Epithelial cell of esophagus (primary cell): ENCODE measurements at regions not wholly inside any gene's neighbourhood (a gene's known extent, or its start where the extent isn't known, plus 50 kb on each side); places are given as distances from the start of the nearest gene placed in this dataset.

Source experiments
- DNase-seq: peaks from one replicate; pipeline ENCODE4 v3.0.0; 2010; ENCODE audit warnings: low read depth
- H3K4me3 ChIP-seq: 2 replicates; pipeline ENCODE4 v1.5.1; 2011; ENCODE audit warnings: mild to moderate bottlenecking, low read length, control low read depth
- CTCF ChIP-seq: IDR thresholded peaks from 2 replicates; pipeline ENCODE4 v1.5.1; 2011; ENCODE audit warnings: low read depth, mild to moderate bottlenecking, low read length, control low read depth, inconsistent platforms; ENCODE audit not compliant: insufficient read depth; ENCODE audit errors: missing control alignments

GRCh38 chr7:106723398-106723797, 62.4 kb upstream of the CCDC71L start:
- no peak for DNase-seq
- H3K4me3 ChIP-seq: no peak overlapping the region
- TF ChIP-seq CTCF: no peak

- no peak overlapping the region for H3K4me3 ChIP-seq
- TF ChIP-seq CTCF: no peak
- peak; percentile 97 for DNase-seq
Observed at GRCh38 chr7:106729720-106730385, 68.9 kb upstream of the CCDC71L start.

DNA sequence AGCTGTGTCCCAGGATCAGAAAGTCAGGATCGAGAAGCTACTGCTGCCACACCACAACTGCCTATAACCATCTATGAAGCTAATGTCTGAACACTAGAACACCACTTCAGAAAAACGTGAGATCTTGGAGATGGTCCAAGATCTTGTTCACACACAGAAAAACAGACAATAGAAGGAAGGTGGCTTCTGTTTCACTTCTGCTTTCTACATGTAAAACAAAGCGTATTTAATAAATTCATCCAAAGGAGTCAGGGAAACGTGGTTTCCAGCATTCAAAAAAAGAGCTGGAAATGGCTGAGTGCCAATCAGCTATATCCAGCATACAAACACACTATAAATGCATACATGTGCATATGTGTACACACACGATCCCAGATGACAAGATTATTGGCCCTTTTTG, 70.2 kb upstream of the CCDC71L start:
- H3K4me3 ChIP-seq: no peak overlapping the region
- DNase-seq: no peak
- no peak for TF ChIP-seq CTCF

- H3K4me3 ChIP-seq: no peak overlapping the region
- no peak for TF ChIP-seq CTCF
- DNase-seq: no peak
Observed at GRCh38 chr7:106731646-106732444, 70.9 kb upstream of the CCDC71L start.

DNA sequence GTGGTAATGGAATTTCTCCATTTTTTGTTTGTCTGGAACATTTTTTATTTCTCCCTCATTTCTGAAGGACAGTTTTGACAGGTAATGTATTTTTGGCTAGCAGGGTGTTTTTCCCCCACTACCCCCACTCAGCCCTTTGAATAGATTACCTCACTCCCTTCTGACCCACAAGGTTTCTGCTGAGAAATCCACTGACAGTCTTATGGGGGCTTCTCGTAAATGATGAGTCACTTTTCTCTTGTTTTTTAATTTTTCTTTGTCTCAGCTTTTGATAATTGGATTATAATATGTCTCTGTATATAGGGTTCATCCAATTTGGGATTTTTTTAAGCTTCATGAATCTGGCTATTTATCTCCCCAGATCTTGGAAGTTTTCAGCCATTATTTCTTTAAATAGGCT, 74.7 kb upstream of the CCDC71L start:
- H3K4me3 ChIP-seq: no peak overlapping the region
- DNase-seq: no peak
- TF ChIP-seq CTCF: no peak

GRCh38 chr7:106736123-106736507, 75.2 kb upstream of the CCDC71L start:
- no peak for TF ChIP-seq CTCF
- no peak overlapping the region for H3K4me3 ChIP-seq
- DNase-seq: no peak

DNA sequence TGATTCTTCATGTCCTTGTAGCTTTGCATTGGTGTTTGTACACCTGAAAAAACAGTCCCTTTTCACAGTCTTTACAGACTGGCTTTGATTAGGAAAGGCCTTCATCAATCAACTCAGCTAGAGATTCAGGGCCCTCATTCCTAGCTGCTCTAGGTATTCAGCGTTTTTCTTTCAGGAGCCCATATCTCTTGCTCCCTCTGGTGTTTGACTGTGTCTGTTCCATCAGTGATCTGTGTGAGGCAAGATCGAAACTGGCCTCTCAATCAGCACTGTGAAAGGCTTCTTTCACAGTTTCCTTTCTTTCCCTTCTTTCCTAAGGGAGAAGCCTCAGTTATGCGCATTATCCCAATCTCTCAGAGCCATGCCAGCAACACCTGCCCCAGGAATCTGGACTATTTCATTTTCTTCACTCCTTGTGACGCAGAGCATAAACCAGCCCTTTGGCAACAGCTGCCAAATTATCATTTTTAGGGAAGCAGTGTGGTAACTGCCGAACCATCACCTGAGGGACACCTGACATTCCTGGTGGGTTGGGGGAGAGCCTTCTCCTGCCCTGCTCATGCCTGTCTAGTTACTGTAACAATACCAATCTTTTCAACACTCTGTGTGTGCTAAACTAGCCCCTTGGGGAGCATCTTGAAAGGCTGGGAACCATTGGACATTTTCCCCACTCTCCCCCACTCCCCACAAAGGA, 75.7 kb upstream of the CCDC71L start:
- H3K4me3 ChIP-seq: no peak overlapping the region
- DNase-seq: peak; percentile 80
- TF ChIP-seq CTCF: peak; percentile 87
